NOMO-1 treated with dmso at 0.1 percent for 144 hours (cell line): ENCODE measurements at regions not wholly inside any gene's neighbourhood (a gene's known extent, or its start where the extent isn't known, plus 50 kb on each side); places are given as distances from the start of the nearest gene placed in this dataset.
"Not testable (repeated sequence)": the region's sequence is repeated elsewhere in the genome, so short reads cannot be mapped to it uniquely, and the experiment has no call there.

ENCODE experiments used
- DNase-seq: peaks from one replicate; lab custom pipeline; 2025; ENCODE audit not compliant: unreplicated experiment; lab: John Stamatoyannopoulos, UW

- no peak for DNase-seq
These were observed 232.6 kb upstream of the FERD3L start for GRCh38 chr7:19377611-19378344.

- DNase-seq = no peak
These were observed 231.3 kb upstream of the FERD3L start for GRCh38 chr7:19376538-19376937.

- no peak for DNase-seq
These were observed 230.8 kb upstream of the FERD3L start for GRCh38 chr7:19375976-19376375.

GRCh38 chr7:19373334-19373733 lies 228.1 kb upstream of the FERD3L start:
- no peak for DNase-seq

- no peak for DNase-seq
These were observed 224.6 kb upstream of the FERD3L start for GRCh38 chr7:19369806-19370205.

GRCh38 chr7:19369182-19369581 lies 224.0 kb upstream of the FERD3L start:
- DNase-seq = no peak

GRCh38 chr7:19368491-19368925 lies 223.3 kb upstream of the FERD3L start:
- no peak for DNase-seq

GRCh38 chr7:19364950-19365349 lies 219.7 kb upstream of the FERD3L start:
- DNase-seq = no peak

GRCh38 chr7:19362099-19362498 lies 216.9 kb upstream of the FERD3L start:
- DNase-seq = no peak

- no peak for DNase-seq
These were observed 208.0 kb upstream of the FERD3L start for GRCh38 chr7:19353180-19353579.

GRCh38 chr7:19352305-19352695 lies 207.1 kb upstream of the FERD3L start:
- DNase-seq = no peak

GRCh38 chr7:19351341-19352304 lies 206.4 kb upstream of the FERD3L start:
- DNase-seq = no peak

GRCh38 chr7:19339512-19339911 lies 194.3 kb upstream of the FERD3L start:
- DNase-seq = no peak

GRCh38 chr7:19338512-19338911 lies 193.3 kb upstream of the FERD3L start:
- not testable (repeated sequence) for DNase-seq

- no peak for DNase-seq
These were observed 191.7 kb upstream of the FERD3L start for GRCh38 chr7:19336836-19337383.

- no peak for DNase-seq
These were observed 188.5 kb upstream of the FERD3L start for GRCh38 chr7:19333706-19334105.

- no peak for DNase-seq
These were observed 181.8 kb upstream of the FERD3L start for GRCh38 chr7:19327018-19327417.

GRCh38 chr7:19322002-19322401 lies 176.8 kb upstream of the FERD3L start:
- no peak for DNase-seq

- DNase-seq = no peak
These were observed 173.1 kb upstream of the FERD3L start for GRCh38 chr7:19318287-19318686.

GRCh38 chr7:19317461-19317860 lies 172.2 kb upstream of the FERD3L start:
- no peak for DNase-seq

GRCh38 chr7:19312416-19312815 lies 167.2 kb upstream of the FERD3L start:
- no peak for DNase-seq

GRCh38 chr7:19307554-19307953 lies 162.3 kb upstream of the FERD3L start:
- no peak for DNase-seq
